ENCODE measurements at regions not wholly inside any gene's neighbourhood (a gene's known extent, or its start where the extent isn't known, plus 50 kb on each side); places are given as distances from the start of the nearest gene placed in this dataset.

DNA sequence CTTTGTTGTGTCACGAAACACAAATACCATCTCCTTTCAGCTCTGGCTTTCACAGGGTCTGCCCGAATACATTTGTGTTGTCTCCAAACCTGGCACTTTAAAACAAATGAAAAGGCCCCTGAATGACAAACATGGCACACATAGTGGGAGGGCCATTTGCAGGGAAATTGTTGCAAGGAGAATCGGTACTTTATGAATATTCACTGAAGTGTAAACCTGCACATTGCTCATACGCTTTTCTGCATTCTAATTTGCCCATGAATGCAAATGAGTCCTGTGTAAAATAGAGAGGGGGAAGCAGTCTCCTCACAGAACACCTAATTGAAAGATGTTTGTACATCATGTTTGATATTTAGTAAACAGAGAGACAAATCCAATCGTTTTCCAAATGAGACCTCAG lies 82.7 kb upstream of the PCDH8 start:
- TF ChIP-seq, protein P1, sequence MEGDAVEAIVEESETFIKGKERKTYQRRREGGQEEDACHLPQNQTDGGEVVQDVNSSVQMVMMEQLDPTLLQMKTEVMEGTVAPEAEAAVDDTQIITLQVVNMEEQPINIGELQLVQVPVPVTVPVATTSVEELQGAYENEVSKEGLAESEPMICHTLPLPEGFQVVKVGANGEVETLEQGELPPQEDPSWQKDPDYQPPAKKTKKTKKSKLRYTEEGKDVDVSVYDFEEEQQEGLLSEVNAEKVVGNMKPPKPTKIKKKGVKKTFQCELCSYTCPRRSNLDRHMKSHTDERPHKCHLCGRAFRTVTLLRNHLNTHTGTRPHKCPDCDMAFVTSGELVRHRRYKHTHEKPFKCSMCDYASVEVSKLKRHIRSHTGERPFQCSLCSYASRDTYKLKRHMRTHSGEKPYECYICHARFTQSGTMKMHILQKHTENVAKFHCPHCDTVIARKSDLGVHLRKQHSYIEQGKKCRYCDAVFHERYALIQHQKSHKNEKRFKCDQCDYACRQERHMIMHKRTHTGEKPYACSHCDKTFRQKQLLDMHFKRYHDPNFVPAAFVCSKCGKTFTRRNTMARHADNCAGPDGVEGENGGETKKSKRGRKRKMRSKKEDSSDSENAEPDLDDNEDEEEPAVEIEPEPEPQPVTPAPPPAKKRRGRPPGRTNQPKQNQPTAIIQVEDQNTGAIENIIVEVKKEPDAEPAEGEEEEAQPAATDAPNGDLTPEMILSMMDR (conservative IDR thresholded peaks at IDR 0.05; ENCODE audit: low read length) = no peak
- no peak for TF ChIP-seq EZH2phosphoT487 (IDR thresholded peaks at IDR 0.05; ENCODE audit: borderline replicate concordance)

All from Loucy (cell line).